AG04450 (cell line): ENCODE measurements at regions not wholly inside any gene's neighbourhood (a gene's known extent, or its start where the extent isn't known, plus 50 kb on each side); places are given as distances from the start of the nearest gene placed in this dataset.

Source experiments
- CTCF ChIA-PET: fragments of 300-600, 350-600 bp; formaldehyde crosslinking; extraction: SDS; loops from one replicate; lab custom pipeline; 2022; ENCODE audit warnings: antibody characterized with exemption, inconsistent platforms; lab: Charles Lee
- POLR2A ChIA-PET: fragments of 350-600 bp; formaldehyde crosslinking; extraction: SDS; loops from one replicate; lab custom pipeline; 2021; ENCODE audit warnings: antibody characterized with exemption, inconsistent platforms; lab: Yijun Ruan, JAX
- DNase-seq: peaks from one replicate; pipeline ENCODE4 v3.0.0-alpha.2; 2011; ENCODE audit warnings: low read depth, low spot score
- H3K27ac ChIP-seq: one replicate; pipeline ENCODE4 v1.5.1; 2012; ENCODE audit warnings: low read depth, low read length, control low read depth
- H3K27me3 ChIP-seq: one replicate; pipeline ENCODE4 v1.6.0; 2012; ENCODE audit warnings: low read length; ENCODE audit not compliant: control insufficient read depth, insufficient read depth
- H3K4me3 ChIP-seq: 2 replicates; pipeline ENCODE4 v1.5.1; 2011; ENCODE audit warnings: mild to moderate bottlenecking, low read depth, low read length, control low read depth
- H3K9me3 ChIP-seq: 2 replicates; pipeline ENCODE4 v1.5.1; 2012; ENCODE audit warnings: low read length; ENCODE audit not compliant: control insufficient read depth, insufficient read depth
- TF ChIP-seq, protein P1 (sequence below): IDR thresholded peaks from 2 replicates; pipeline ENCODE4 v1.5.1; 2011; ENCODE audit warnings: low read depth, low read length, control low read depth, inconsistent platforms

DNA sequence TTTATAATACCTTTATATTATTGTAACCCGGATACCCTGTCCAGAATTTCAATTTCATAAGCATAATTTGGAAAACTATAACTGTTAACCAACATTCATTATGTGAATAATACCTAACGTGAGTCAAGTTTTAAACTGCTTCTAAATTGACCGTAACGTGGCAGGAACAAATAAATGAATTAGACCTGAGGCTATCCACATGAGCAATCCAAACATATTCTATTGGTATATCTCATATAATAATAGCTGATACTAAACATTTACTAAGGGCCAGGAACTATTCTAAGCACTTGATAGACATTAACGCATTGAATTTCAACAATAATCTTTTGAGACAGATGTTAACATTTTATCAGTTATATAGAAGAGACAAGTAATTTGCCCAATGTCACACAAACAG, 276.4 kb downstream of the MEF2C start:
- peaks cover 5% of the 10 kb centered on the region for H3K9me3 ChIP-seq
- no peak overlapping the region for H3K27ac ChIP-seq
- H3K27me3 ChIP-seq, result no peaks in the 10 kb centered on the region
- ChIA-PET POLR2A (no interaction called here), CTCF (no interaction called here)
- H3K4me3 ChIP-seq, result no peak overlapping the region
- DNase-seq, result no peak
- TF ChIP-seq, protein P1, sequence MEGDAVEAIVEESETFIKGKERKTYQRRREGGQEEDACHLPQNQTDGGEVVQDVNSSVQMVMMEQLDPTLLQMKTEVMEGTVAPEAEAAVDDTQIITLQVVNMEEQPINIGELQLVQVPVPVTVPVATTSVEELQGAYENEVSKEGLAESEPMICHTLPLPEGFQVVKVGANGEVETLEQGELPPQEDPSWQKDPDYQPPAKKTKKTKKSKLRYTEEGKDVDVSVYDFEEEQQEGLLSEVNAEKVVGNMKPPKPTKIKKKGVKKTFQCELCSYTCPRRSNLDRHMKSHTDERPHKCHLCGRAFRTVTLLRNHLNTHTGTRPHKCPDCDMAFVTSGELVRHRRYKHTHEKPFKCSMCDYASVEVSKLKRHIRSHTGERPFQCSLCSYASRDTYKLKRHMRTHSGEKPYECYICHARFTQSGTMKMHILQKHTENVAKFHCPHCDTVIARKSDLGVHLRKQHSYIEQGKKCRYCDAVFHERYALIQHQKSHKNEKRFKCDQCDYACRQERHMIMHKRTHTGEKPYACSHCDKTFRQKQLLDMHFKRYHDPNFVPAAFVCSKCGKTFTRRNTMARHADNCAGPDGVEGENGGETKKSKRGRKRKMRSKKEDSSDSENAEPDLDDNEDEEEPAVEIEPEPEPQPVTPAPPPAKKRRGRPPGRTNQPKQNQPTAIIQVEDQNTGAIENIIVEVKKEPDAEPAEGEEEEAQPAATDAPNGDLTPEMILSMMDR, result no peak

DNA sequence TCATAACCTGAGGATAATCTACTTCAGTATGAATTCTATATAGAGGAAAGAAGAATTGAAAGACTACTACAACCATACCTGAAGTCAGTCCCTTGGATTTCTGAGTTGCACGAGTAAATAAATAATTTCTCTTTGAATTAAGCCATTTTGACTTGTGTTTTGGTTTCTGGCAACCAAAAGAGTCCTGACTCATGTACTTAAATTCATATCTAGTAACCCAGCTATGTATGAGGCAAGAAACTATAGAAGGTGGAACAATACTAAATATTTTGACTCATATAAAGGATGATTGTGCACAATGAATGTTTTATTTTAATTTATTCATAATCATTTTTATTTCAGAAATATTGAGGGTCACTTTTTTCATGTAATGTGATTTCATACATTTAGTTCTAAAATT, 276.8 kb downstream of the MEF2C start:
- Histone ChIP-seq H3K27ac (no peak overlapping the region), H3K4me3 (no peak overlapping the region), H3K9me3 (peaks cover 5% of the 10 kb centered on the region), H3K27me3 (no peaks in the 10 kb centered on the region)
- DNase-seq, result no peak
- TF ChIP-seq, protein P1, result no peak
- ChIA-PET POLR2A (no interaction called here), CTCF (no interaction called here)

DNA sequence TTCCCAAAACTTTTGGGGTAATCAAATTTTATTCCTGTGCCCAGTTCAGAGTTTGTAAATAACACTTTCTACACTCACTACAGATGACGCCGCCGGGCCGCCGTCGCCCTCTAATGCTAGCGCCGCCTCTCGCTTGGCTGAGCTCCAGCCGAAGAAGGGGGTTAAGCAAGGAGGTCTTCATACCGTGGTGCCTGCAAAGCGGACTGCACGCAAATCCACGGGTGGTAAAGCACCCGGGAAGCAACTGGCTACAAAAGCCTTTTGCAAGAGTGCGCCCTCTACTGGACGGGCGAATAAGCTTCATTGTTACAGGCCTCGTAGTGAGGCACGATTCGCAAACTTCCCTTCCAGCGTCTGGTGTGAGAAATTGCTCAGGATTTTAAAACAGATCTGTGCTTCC, 280.4 kb downstream of the MEF2C start:
- POLR2A ChIA-PET, result no interaction called here
- CTCF ChIA-PET, result no interaction called here
- H3K27ac ChIP-seq, result no peak overlapping the region

DNA sequence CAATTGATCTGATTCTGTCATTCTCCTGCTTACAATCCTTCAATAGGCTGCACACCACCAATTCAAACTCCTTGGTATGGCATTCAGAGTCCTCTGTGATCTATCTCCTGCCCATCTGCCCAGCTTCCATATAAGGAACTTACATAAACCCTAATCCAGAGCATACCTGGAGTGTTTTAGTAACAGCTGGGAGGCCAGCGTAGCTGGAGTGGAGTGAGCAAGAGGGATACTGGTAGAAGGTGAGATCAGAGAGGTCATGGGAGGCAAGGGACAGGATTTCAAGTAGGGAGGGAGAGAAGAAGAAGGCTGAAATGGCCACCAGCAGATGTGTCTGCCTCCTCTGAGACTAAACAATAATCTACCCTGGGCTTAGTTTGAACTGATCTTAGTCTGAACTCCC, 288.5 kb downstream of the MEF2C start:
- POLR2A ChIA-PET, result no interaction called here
- no peaks in the 10 kb centered on the region for H3K9me3 ChIP-seq
- H3K27ac ChIP-seq, result no peak overlapping the region
- no peaks in the 10 kb centered on the region for H3K27me3 ChIP-seq
- TF ChIP-seq, protein P1, result no peak
- no peak overlapping the region for H3K4me3 ChIP-seq
- CTCF ChIA-PET, result no interaction called here
- no peak for DNase-seq

More for the DNA sequence above, 280.4 kb downstream of the MEF2C start:
- Histone ChIP-seq H3K4me3 (no peak overlapping the region), H3K27me3 (no peaks in the 10 kb centered on the region), H3K9me3 (peaks cover 5% of the 10 kb centered on the region)
- TF ChIP-seq, protein P1, result no peak
- DNase-seq, result no peak

DNA sequence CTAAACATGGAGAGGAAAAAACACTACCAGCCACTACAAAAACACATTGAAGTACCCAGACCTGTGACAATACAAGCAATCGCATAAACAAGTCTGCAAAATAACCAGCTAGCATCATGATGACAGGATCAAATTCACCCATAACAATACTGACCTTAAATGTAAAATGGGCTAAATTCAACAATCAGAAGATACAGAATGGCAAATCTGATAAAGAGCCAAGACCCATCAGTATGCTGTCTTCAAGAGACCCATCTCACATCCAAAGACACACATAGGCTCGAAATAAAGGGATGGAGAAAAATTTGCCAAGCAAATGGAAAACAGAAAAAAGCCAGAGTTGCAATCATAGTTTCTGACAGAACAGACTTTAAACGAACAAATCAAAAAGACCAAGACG, 294.4 kb downstream of the MEF2C start:
- TF ChIP-seq, protein P1, result no peak
- no peak overlapping the region for H3K27ac ChIP-seq
- no peaks in the 10 kb centered on the region for H3K27me3 ChIP-seq
- ChIA-PET POLR2A (no interaction called here), CTCF (no interaction called here)
- H3K4me3 ChIP-seq, result no peak overlapping the region
- no peaks in the 10 kb centered on the region; the same call in 1 of the 2 replicates for H3K9me3 ChIP-seq
- DNase-seq, result no peak
